BLaER1 (cell line): ENCODE measurements at regions not wholly inside any gene's neighbourhood (a gene's known extent, or its start where the extent isn't known, plus 50 kb on each side); places are given as distances from the start of the nearest gene placed in this dataset.
"Not testable (repeated sequence)": the region's sequence is repeated elsewhere in the genome, so short reads cannot be mapped to it uniquely, and the experiment has no call there.

ENCODE experiments used
- H3K27ac ChIP-seq: shearing (Covaris generic); formaldehyde crosslinking; 2 replicates; pipeline ENCODE4 v1.8.1; 2022
- H3K27me3 ChIP-seq: shearing (Covaris generic); formaldehyde crosslinking; 2 replicates; pipeline ENCODE4 v1.8.1; 2022
- H3K36me3 ChIP-seq: shearing (Covaris generic); formaldehyde crosslinking; 2 replicates; pipeline ENCODE4 v1.8.1; 2022
- H3K4me1 ChIP-seq: shearing (Covaris generic); formaldehyde crosslinking; 2 replicates; pipeline ENCODE4 v1.8.1; 2022
- H3K4me2 ChIP-seq: shearing (Covaris generic); formaldehyde crosslinking; 2 replicates; pipeline ENCODE4 v1.8.1; 2022
- H3K4me3 ChIP-seq: shearing (Covaris generic); formaldehyde crosslinking; 2 replicates; pipeline ENCODE4 v1.8.1; 2022
- H3K9ac ChIP-seq: shearing (Covaris generic); formaldehyde crosslinking; 2 replicates; pipeline ENCODE4 v1.8.1; 2022
- H3K9me3 ChIP-seq: shearing (Covaris generic); formaldehyde crosslinking; 2 replicates; pipeline ENCODE4 v1.8.1; 2022
- H4K20me1 ChIP-seq: shearing (Covaris generic); formaldehyde crosslinking; 2 replicates; pipeline ENCODE4 v1.8.1; 2022
- Cebpa-rat ChIP-seq: shearing (Covaris generic); IDR thresholded peaks from 2 replicates; pipeline ENCODE4 v1.8.1; 2022

DNA sequence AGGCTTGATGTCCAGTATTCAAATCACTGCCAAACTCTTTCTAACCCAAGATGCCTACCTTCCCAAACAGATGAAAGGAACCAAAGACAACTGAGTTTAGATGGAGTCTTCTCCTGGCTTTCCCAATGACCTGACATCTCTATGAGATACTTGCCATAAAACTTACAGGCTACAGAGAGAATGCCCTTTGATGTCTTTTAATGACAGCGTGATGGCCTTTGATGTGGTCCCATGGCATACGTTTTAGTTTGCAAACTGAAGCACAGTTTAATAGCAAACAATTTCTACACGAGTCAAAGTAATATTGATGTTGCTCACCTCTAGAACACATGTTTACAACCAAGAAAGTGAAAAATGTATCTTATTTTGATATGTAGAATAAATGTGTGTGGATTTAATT lies 73.2 kb downstream of the ZIC4 start:
- no peak overlapping the region for H3K4me2 ChIP-seq
- H3K36me3 ChIP-seq: no peaks in the 10 kb centered on the region
- H3K27ac ChIP-seq: no peak overlapping the region
- no peak for TF ChIP-seq Cebpa-rat
- no peaks in the 10 kb centered on the region for H3K9me3 ChIP-seq
- no peaks in the 10 kb centered on the region for H4K20me1 ChIP-seq
- H3K4me3 ChIP-seq: no peak overlapping the region
- no peaks in the 10 kb centered on the region for H3K27me3 ChIP-seq
- H3K9ac ChIP-seq: no peak overlapping the region
- H3K4me1 ChIP-seq: no peaks in the 10 kb centered on the region

DNA sequence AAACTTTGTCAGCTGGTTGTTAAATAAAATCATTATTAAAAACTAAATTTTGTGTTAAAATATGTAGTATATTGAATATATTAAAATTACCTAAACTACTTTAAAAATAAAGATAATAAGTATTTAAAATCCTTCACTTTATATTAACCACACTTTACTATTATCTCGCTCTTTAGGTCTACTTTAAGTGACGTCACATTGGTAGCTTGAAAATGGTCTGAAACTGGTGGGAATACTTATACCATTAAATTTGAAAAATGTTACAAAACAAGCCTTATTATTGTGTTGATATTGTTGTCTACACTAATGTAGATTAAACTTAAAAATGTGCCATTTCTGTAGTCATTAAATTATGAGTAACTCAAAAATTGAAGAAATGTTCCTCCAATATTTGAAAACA lies 77.6 kb downstream of the ZIC4 start:
- no peaks in the 10 kb centered on the region for H3K36me3 ChIP-seq
- no peak for TF ChIP-seq Cebpa-rat
- no peak overlapping the region for H3K4me2 ChIP-seq
- H4K20me1 ChIP-seq: no peaks in the 10 kb centered on the region
- H3K27me3 ChIP-seq: no peaks in the 10 kb centered on the region
- no peak overlapping the region for H3K27ac ChIP-seq
- no peak overlapping the region for H3K4me3 ChIP-seq
- no peaks in the 10 kb centered on the region for H3K4me1 ChIP-seq
- no peak overlapping the region for H3K9ac ChIP-seq
- H3K9me3 ChIP-seq: no peaks in the 10 kb centered on the region

DNA sequence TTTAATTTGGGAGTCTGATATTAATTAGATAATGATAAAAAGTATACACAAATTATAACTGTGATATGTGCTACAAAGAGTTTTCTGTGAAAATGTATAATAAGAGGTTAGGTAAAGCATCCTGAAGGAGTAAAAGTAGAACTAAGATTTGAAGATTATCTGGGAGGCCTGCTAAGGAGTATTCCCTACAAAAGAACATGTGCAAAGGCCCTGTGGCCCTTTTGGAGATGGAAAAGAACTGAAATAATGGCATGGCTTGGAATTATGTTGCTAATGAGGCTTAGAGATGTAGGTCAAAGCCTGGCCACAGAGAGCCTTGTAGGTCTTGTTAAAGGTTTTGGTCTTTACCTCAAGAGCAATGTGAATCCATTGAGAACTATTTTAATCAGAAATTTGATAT lies 82.0 kb downstream of the ZIC4 start:
- Histone ChIP-seq H3K9ac (no peak overlapping the region), H3K4me3 (no peak overlapping the region), H3K27me3 (no peaks in the 10 kb centered on the region), H3K27ac (no peak overlapping the region), H3K9me3 (no peaks in the 10 kb centered on the region), H3K4me2 (no peak overlapping the region), H4K20me1 (no peaks in the 10 kb centered on the region), H3K4me1 (no peaks in the 10 kb centered on the region), H3K36me3 (no peaks in the 10 kb centered on the region)
- TF ChIP-seq Cebpa-rat: no peak

DNA sequence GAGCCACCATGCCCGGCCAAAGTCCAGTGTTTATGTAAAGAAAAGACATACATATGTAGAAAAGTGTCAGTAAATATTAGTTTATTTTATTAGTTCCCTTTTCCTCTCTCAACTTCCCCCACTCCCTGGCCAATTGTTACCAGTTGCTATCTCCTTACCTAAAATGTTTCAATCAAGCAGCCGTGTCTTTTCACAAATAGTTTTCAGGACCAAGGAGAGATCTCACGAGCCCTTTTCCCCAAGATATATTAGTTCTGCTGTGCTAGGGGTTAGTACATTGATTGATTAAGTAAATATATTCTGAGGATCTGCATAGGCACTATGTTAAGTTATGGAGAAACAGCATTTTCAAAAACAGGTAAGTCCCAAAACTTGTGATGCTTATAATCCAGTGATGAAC lies 87.4 kb downstream of the ZIC4 start:
- Histone ChIP-seq H4K20me1 (no peaks in the 10 kb centered on the region), H3K27me3 (no peaks in the 10 kb centered on the region), H3K4me3 (no peak overlapping the region), H3K4me2 (no peak overlapping the region), H3K9ac (no peak overlapping the region), H3K36me3 (no peaks in the 10 kb centered on the region), H3K27ac (no peak overlapping the region), H3K4me1 (no peaks in the 10 kb centered on the region), H3K9me3 (no peaks in the 10 kb centered on the region)
- TF ChIP-seq Cebpa-rat: no peak

DNA sequence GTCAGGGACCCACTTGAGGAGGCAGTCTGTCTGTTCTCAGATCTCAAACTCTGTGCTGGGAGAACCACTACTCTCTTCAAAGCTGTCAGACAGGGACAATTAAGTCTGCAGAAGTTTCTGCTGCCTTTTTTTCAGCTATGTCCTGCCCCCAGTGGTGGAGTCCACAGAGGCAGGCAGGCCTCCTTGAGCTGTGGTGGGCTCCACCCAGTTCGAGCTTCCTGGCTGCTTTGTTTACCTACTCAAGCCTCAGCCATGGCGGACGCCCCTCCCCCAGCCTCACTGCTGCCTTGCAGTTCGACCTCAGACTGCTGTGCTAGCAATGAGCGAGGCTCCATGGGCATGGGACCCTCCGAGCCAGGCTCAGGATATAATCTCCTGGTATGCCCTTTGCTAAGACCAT lies 89.3 kb downstream of the ZIC4 start:
- H3K27me3 ChIP-seq, H3K27ac ChIP-seq, H3K9me3 ChIP-seq, H3K4me2 ChIP-seq, H3K9ac ChIP-seq, H3K4me1 ChIP-seq, H3K36me3 ChIP-seq, H3K4me3 ChIP-seq, H4K20me1 ChIP-seq: not testable (repeated sequence)

DNA sequence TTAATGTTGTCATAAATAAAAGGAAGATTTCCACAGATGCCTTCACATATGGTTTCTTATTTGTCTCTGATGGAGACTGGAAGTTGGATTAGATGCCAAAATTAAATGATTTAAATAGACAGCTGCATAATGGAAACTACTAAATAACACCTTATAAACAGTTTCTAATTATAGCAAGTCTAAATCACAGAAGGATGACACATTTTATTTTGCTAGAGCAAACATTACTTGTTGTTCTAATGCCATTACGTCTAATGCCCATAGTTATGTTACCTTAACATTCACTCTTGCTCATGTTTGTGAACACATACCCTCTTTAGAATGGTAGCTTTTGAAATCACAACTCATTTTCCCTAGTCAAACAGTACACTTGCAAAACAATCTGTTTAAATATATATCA lies 92.8 kb downstream of the ZIC4 start:
- Histone ChIP-seq H3K27me3 (no peaks in the 10 kb centered on the region), H3K36me3 (no peaks in the 10 kb centered on the region), H3K4me2 (no peak overlapping the region), H3K27ac (no peak overlapping the region), H3K4me3 (no peak overlapping the region), H3K9me3 (no peaks in the 10 kb centered on the region), H3K9ac (no peak overlapping the region), H4K20me1 (no peaks in the 10 kb centered on the region), H3K4me1 (no peaks in the 10 kb centered on the region)
- TF ChIP-seq Cebpa-rat: no peak

DNA sequence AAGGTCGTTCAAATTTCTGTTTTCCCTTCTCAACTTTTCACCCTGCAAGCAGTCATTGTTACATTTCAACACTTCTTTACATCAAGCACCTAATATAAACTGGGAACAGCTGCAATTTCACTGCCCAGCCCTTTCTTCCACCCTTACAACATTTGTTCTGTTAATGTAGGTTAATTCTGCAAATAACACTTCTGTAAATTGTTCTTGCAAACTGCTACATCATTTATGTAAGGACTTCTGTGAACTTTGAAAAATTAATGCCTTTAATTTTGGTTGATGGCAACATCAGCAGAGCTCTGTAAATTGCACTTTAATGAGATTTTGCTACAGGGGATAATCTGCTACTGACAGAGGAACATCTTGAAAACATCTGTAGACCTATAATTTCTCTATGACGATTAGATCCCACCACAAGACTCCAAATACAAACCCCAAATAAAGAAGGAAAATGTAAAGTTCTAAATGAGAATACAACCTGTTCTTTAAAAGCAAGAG lies 93.5 kb downstream of the ZIC4 start:
- Histone ChIP-seq H3K9me3 (no peaks in the 10 kb centered on the region), H3K9ac (no peak overlapping the region), H3K4me3 (no peak overlapping the region), H3K36me3 (no peaks in the 10 kb centered on the region), H3K27ac (no peak overlapping the region), H4K20me1 (no peaks in the 10 kb centered on the region), H3K4me2 (no peak overlapping the region), H3K27me3 (no peaks in the 10 kb centered on the region), H3K4me1 (no peaks in the 10 kb centered on the region)
- no peak for TF ChIP-seq Cebpa-rat

DNA sequence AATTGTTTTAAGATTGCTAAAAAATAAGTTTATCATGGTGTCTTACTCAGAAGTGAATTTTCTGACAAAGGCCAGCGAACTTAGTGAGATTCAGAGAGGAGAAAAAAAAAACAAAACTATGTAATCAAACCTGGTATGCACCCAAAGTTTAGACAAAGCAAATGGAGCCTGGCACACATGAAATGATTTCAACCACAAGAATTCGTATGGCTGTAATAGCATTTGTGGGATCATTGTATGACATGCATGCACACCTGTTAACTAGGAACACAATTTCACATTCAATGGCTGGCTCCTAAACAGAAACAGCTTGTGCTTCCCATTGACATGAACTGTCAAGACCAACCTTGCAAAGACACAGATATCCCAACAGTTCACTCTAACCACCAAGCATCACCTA lies 94.6 kb downstream of the ZIC4 start:
- Histone ChIP-seq H4K20me1 (no peaks in the 10 kb centered on the region), H3K4me2 (no peak overlapping the region), H3K4me1 (no peaks in the 10 kb centered on the region), H3K27me3 (no peaks in the 10 kb centered on the region), H3K9ac (no peak overlapping the region), H3K4me3 (no peak overlapping the region), H3K9me3 (no peaks in the 10 kb centered on the region), H3K36me3 (no peaks in the 10 kb centered on the region), H3K27ac (no peak overlapping the region)
- no peak for TF ChIP-seq Cebpa-rat

DNA sequence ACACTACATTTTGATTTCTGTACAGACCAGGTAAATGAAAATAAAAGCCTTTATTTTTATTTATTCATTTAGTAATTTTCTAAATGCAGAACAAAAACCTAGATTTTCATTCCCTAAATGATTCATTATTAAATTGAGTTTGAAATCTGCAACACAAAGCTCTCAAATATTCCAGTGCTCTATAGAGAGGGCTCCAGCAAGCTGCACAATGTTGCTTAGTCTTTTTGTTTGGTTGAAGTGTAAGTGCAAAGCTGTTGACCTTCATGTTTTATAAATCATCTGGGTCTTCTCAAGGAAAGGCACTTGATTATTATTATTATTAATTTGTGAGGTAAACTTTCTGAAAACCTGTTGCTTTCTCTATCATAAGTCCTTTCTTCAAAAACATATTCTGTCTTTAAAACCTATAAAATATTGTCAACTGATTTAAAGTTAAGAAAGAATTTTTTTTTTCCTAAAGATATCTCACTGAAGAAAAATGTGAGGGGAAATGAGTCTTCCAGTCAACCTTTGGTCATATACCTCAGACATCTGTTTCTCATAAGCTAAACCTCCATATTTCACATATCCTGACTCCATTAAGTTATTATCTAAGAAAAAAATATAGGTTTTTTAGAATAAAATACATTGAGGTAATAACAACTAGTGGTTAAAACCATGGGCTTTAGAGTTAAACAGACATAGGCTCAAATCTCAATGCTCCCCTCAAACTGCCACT lies 100.7 kb downstream of the ZIC4 start:
- TF ChIP-seq Cebpa-rat: no peak
- no peak overlapping the region for H3K4me2 ChIP-seq
- no peaks in the 10 kb centered on the region for H3K36me3 ChIP-seq
- H3K4me1 ChIP-seq: no peaks in the 10 kb centered on the region
- no peak overlapping the region for H3K9ac ChIP-seq
- H3K9me3 ChIP-seq: no peaks in the 10 kb centered on the region
- H3K27me3 ChIP-seq: no peaks in the 10 kb centered on the region
- no peaks in the 10 kb centered on the region for H4K20me1 ChIP-seq
- H3K4me3 ChIP-seq: no peak overlapping the region
- H3K27ac ChIP-seq: no peak overlapping the region

DNA sequence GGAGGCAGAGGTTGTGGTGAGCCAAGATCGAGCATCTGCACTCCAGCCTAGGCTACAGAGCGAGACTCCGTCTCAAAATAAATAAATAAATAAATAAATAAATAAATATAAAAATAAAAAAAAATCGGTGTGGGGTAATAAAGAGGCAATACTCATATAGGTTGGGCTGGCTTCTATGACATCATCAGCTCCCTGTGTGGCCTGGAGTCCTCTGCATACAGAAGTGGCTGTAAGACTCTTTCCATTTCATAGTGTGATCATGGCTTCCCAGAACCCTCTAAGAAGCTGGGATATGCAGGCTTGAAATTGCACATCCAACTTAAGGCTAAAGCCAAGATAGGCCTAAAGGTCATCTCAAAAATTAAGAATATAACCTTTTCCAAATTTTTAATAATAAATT lies 101.6 kb downstream of the ZIC4 start:
- Histone ChIP-seq H3K4me1 (no peaks in the 10 kb centered on the region), H3K9ac (no peak overlapping the region), H3K27ac (no peak overlapping the region), H4K20me1 (no peaks in the 10 kb centered on the region), H3K9me3 (no peaks in the 10 kb centered on the region), H3K4me2 (no peak overlapping the region), H3K36me3 (no peaks in the 10 kb centered on the region), H3K4me3 (no peak overlapping the region), H3K27me3 (no peaks in the 10 kb centered on the region)
- no peak for TF ChIP-seq Cebpa-rat

DNA sequence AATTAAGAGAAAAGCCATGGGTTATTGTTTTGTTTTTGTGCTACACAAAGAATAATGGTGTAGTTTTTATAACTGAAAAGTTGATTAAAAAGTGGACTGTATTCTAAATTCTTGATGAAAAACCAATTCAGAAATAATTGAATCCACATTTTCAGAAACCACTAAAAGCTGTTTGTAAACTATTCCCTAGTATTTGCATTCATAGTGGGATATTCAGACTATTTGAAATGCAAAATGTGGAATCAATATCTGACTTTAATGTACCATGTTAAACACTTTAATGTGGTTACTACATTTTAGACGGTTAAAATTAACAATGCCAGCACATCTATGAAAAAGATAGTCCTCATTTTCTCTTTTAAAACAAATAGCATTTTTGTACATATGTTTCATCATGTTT lies 104.6 kb downstream of the ZIC4 start:
- no peak overlapping the region for H3K4me2 ChIP-seq
- no peak overlapping the region for H3K9ac ChIP-seq
- no peak for TF ChIP-seq Cebpa-rat

More for the DNA sequence above, 104.6 kb downstream of the ZIC4 start:
- Histone ChIP-seq H3K9me3 (no peaks in the 10 kb centered on the region), H3K27me3 (no peaks in the 10 kb centered on the region), H3K27ac (no peak overlapping the region), H3K4me3 (no peak overlapping the region), H4K20me1 (no peaks in the 10 kb centered on the region), H3K36me3 (no peaks in the 10 kb centered on the region), H3K4me1 (no peaks in the 10 kb centered on the region)
